ENCODE measurements at regions not wholly inside any gene's neighbourhood (a gene's known extent, or its start where the extent isn't known, plus 50 kb on each side); places are given as distances from the start of the nearest gene placed in this dataset.

GRCh38 chr1:184255560-184255959 is 131.3 kb upstream of the C1orf21 start:
- TF ChIP-seq CTCF (IDR thresholded peaks at IDR 0.05) (no peak), POLR2A (IDR thresholded peaks at IDR 0.05) (no peak)

Measured in suprapubic skin (tissue), 3 donors.